ENCODE measurements at regions not wholly inside any gene's neighbourhood (a gene's known extent, or its start where the extent isn't known, plus 50 kb on each side); places are given as distances from the start of the nearest gene placed in this dataset.

DNA sequence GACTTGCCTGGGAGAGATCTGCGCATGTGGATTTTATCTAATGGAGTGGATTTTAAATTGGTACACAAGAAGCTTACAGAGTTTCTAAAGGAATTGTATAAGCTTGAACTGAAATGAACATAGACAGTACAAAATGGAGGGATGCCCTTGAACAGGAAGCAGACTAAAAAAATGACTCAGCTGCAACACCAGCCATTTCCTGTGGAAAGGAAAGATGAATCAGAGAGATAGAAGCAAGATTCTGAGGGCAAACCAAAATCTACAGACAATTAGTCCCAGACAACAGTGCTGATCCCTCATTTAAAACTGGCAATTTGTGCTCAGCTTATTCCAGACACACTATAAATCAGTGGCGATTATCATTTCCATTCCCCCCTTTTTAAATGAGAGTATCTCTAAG is 114.6 kb upstream of the TCF21 start:
- H3K9ac ChIP-seq (ENCODE audit: low read depth, low read length), result no peak overlapping the region
- peak; percentile 75 for DNase-seq
- no peaks in the 10 kb centered on the region for H3K79me1 ChIP-seq (ENCODE audit: low read depth in 1 of 2, low read length in 2 of 2)
- peak overlapping the region; percentile 86 to 94 for H4K8ac ChIP-seq (ENCODE audit: low read depth in 2 of 2, low read length in 2 of 2)
- H3K4ac ChIP-seq (ENCODE audit: low read depth, low read length), result peak overlapping the region; percentile 51; the same call in 1 of the 2 replicates
- H3K36me3 ChIP-seq (ENCODE audit: control insufficient read depth, insufficient read depth, low read length), result no peaks in the 10 kb centered on the region
- H2BK15ac ChIP-seq (ENCODE audit: low read depth, low read length), result peak overlapping the region; percentile 63; the same call in 2 of the 3 replicates
- peak overlapping the region; percentile 69 for H2BK120ac ChIP-seq (ENCODE audit: low read depth, low read length)
- no TSS peak for BruUV-seq (replicated peaks)
- ChIA-PET POLR2A (ENCODE audit: unreplicated experiment) (no interaction called here), CTCF (no interaction called here)
- peak overlapping the region; percentile 87; the same call in 1 of the 2 replicates for H2BK20ac ChIP-seq (ENCODE audit: low read depth, low read length)
- WGBS, 2 experiments (ENCODE audit: extremely low coverage in 2 of 2, insufficient read length in 1 of 2), result no CpG with 5 or more reads among the region's 2 CpGs
- dilution Hi-C loops (cut with HindIII; ENCODE audit: low sequenced_read_pairs, unreplicated experiment) (no loop called here), intact Hi-C loops (cut with micrococcal nuclease) (no loop called here), in situ Hi-C loops (cut with MboI; ENCODE audit: low sequenced_read_pairs) (no loop called here)
- no peaks in the 10 kb centered on the region for H3K9me3 ChIP-seq (ENCODE audit: control insufficient read depth, insufficient read depth, low read length)
- H4K5ac ChIP-seq (ENCODE audit: low read depth, low read length), result peak overlapping the region; percentile 84; the same call in 1 of the 2 replicates
- H3K9me1 ChIP-seq (ENCODE audit: insufficient read depth, low read length), result no peaks in the 10 kb centered on the region
- H3K56ac ChIP-seq (ENCODE audit: extremely low read depth, insufficient read depth, low read length), result no peak overlapping the region
- peak overlapping the region; percentile 78 for H2BK5ac ChIP-seq (ENCODE audit: low read depth, low read length, poor library complexity, severe bottlenecking)
- no peak overlapping the region for H2AFZ ChIP-seq (replicated peaks; ENCODE audit: low read length, poor library complexity)
- peak overlapping the region; percentile 57; the same call in 1 of the 2 replicates for H3K23ac ChIP-seq (ENCODE audit: low read depth, low read length)
- H3K4me3 ChIP-seq (ENCODE audit: insufficient read depth, low read depth, low read length), result no peak overlapping the region
- no peak overlapping the region for H3K4me2 ChIP-seq (ENCODE audit: low read depth, low read length)
- TF ChIP-seq CEBPB (IDR thresholded peaks at IDR 0.05; ENCODE audit: low read depth, low read length), result no peak
- peak; percentile 59; the same call in 1 of the 2 replicates for TF ChIP-seq FOS (IDR thresholded peaks at IDR 0.05; ENCODE audit: low read depth, low read length)
- no peak for TF ChIP-seq RFX5 (IDR thresholded peaks at IDR 0.05; ENCODE audit: low read depth, low read length)
- no peak for TF ChIP-seq POLR2A (IDR thresholded peaks at IDR 0.05; ENCODE audit: low read depth, low read length)
- TF ChIP-seq MAZ (IDR thresholded peaks at IDR 0.05; ENCODE audit: borderline replicate concordance, low read depth, low read length), result no peak
- TF ChIP-seq NFE2L2 (IDR thresholded peaks at IDR 0.05; ENCODE audit: low read depth, low read length), result peak; percentile 23; the same call in 1 of the 2 replicates
- no peak for TF ChIP-seq BHLHE40 (IDR thresholded peaks at IDR 0.05; ENCODE audit: low read depth, low read length)
- TF ChIP-seq, protein P1, sequence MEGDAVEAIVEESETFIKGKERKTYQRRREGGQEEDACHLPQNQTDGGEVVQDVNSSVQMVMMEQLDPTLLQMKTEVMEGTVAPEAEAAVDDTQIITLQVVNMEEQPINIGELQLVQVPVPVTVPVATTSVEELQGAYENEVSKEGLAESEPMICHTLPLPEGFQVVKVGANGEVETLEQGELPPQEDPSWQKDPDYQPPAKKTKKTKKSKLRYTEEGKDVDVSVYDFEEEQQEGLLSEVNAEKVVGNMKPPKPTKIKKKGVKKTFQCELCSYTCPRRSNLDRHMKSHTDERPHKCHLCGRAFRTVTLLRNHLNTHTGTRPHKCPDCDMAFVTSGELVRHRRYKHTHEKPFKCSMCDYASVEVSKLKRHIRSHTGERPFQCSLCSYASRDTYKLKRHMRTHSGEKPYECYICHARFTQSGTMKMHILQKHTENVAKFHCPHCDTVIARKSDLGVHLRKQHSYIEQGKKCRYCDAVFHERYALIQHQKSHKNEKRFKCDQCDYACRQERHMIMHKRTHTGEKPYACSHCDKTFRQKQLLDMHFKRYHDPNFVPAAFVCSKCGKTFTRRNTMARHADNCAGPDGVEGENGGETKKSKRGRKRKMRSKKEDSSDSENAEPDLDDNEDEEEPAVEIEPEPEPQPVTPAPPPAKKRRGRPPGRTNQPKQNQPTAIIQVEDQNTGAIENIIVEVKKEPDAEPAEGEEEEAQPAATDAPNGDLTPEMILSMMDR (conservative IDR thresholded peaks at IDR 0.05; ENCODE audit: low read depth, low read length), result no peak
- TF ChIP-seq, protein P2, sequence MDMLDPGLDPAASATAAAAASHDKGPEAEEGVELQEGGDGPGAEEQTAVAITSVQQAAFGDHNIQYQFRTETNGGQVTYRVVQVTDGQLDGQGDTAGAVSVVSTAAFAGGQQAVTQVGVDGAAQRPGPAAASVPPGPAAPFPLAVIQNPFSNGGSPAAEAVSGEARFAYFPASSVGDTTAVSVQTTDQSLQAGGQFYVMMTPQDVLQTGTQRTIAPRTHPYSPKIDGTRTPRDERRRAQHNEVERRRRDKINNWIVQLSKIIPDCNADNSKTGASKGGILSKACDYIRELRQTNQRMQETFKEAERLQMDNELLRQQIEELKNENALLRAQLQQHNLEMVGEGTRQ (IDR thresholded peaks at IDR 0.05; ENCODE audit: low read depth, low read length), result no peak
- H4K91ac ChIP-seq (ENCODE audit: insufficient read depth, low read depth, low read length), result peak overlapping the region; percentile 59; the same call in 1 of the 2 replicates
- no peak overlapping the region for H2AK9ac ChIP-seq (replicated peaks; ENCODE audit: low read depth, low read length, poor library complexity)
- no peaks in the 10 kb centered on the region for H3K27me3 ChIP-seq (ENCODE audit: control insufficient read depth, insufficient read depth, low read length)
- no peak overlapping the region for H3K27ac ChIP-seq (ENCODE audit: insufficient read depth, low read length)
- no peak overlapping the region for H2AK5ac ChIP-seq (ENCODE audit: low read depth, low read length)
- peak overlapping the region; percentile 91; the same call in 1 of the 2 replicates for H3K18ac ChIP-seq (ENCODE audit: low read depth, low read length)
- ATAC-seq (ENCODE audit: low read depth), result no peak; the same call in 1 of the 2 replicates
- H3K14ac ChIP-seq (replicated peaks; ENCODE audit: low read depth, low read length), result no peak overlapping the region; the same call in 1 of the 2 replicates
- peaks cover 3% of the 10 kb centered on the region; the same call in 1 of the 2 replicates for H3K4me1 ChIP-seq (ENCODE audit: control insufficient read depth, insufficient read depth, low read length)
- H4K20me1 ChIP-seq (ENCODE audit: insufficient read depth, low read length), result no peaks in the 10 kb centered on the region

Data from IMR-90 (cell line).